ENCODE measurements at regions not wholly inside any gene's neighbourhood (a gene's known extent, or its start where the extent isn't known, plus 50 kb on each side); places are given as distances from the start of the nearest gene placed in this dataset.

DNA sequence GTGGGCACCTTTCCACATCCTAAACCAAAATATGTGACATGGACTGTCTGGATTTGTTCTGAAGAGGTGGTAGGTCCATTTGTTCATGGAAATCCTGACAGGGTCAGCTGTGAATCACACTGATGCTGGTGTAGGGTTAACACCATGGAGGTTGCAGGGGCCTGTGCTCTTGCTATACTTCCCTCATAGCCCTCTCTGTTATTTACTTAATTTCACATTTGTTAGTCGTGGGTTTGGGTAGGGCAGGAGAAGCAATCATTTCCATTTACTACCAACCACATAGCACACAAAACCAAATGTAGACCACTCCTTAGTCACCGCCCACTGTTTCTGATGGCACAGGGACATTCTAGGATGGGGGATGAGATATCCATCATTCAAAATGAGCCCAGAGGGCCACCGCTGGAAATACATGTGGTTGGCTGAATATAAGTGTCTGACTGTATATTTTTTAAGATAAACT, 61.8 kb upstream of the POU2F1 start:
- CTCF ChIA-PET (ENCODE audit: partially characterized antibody), result interaction anchor here (0.7 to 1.5 kb wide), 3 partner anchors 17 to 25 kb away, joined by 3 to 6 read pairs (median 5); no protein-coding TSS in a partner anchor
- Histone ChIP-seq H3K4me2 (ENCODE audit: insufficient read depth in 1 of 2, low read depth in 2 of 2, low read length in 2 of 2) (peak overlapping the region; percentile 35; a peak in 1 of 4 replicates), H4K8ac (ENCODE audit: extremely low read depth, insufficient read depth, low read length) (no peak overlapping the region)

More for the DNA sequence above, 61.8 kb upstream of the POU2F1 start:
- Histone ChIP-seq H4K91ac (replicated peaks; ENCODE audit: insufficient read length, low read length) (peak overlapping the region; percentile 80), H3K4me3 (ENCODE audit: extremely low read depth in 1 of 4, insufficient read depth in 2 of 4, low read depth in 3 of 4, low read length in 4 of 4) (no peak overlapping the region), H3K79me1 (ENCODE audit: low read depth, low read length) (peaks cover 2% of the 10 kb centered on the region; the same call in 1 of the 2 replicates), H3K4ac (replicated peaks; ENCODE audit: insufficient read length, low read depth, low read length) (peak overlapping the region; percentile 40), H4K20me1 (replicated peaks in 1 of 2; ENCODE audit: control insufficient read depth in 1 of 2, insufficient read depth in 2 of 2, low read length in 2 of 2) (no peaks in the 10 kb centered on the region), H2AK5ac (ENCODE audit: low read depth, low read length) (no peak overlapping the region; the same call in none of the 2 replicates), H3K56ac (replicated peaks; ENCODE audit: insufficient read length, low read depth, low read length) (no peak overlapping the region), H3K18ac (ENCODE audit: extremely low read depth, low read length) (peak overlapping the region; percentile 12), H2BK5ac (ENCODE audit: low read depth, low read length) (peak overlapping the region; percentile 86; the same call in 1 of the 2 replicates), H3K36me3 (ENCODE audit: control insufficient read depth in 2 of 4, insufficient read depth in 4 of 4, low read length in 3 of 4) (0 out of 8 replicates have a peak, but pooled peaks cover 0 to 3% (median 0%) of the 10 kb centered on the region in 4 experiments), H3K9me3 (ENCODE audit: insufficient read depth in 2 of 2, low read depth in 1 of 2, low read length in 1 of 2) (no peaks in the 10 kb centered on the region), H2BK15ac (ENCODE audit: low read length) (0 out of 2 replicates have a peak overlapping the region, but pooled peaks have one; percentile 19), H2BK120ac (replicated peaks; ENCODE audit: low read depth, low read length) (peak overlapping the region; percentile 98), H4K5ac (ENCODE audit: insufficient read length, low read depth, low read length) (no peak overlapping the region), H3K14ac (ENCODE audit: insufficient read length) (peak overlapping the region; percentile 88), H3K79me2 (ENCODE audit: control insufficient read depth in 1 of 2, insufficient read depth in 2 of 2, low read length in 2 of 2) (no peaks in the 10 kb centered on the region), H3K27ac (ENCODE audit: low read depth, low read length) (no peak overlapping the region; the same call in 1 of the 2 replicates), H2BK12ac (ENCODE audit: low read depth, low read length) (peak overlapping the region; percentile 86), H3K4me1 (replicated peaks in 1 of 4; ENCODE audit: control insufficient read depth in 3 of 4, insufficient read depth in 4 of 4, low read length in 3 of 4) (peaks cover 16 to 33% (median 22%) of the 10 kb centered on the region in 4 experiments), H2AFZ (ENCODE audit: low read length) (no peak overlapping the region), H3K9ac (replicated peaks in 1 of 4; ENCODE audit: extremely low read depth in 1 of 4, low read depth in 3 of 4, low read length in 3 of 4) (no peak overlapping the region), H3K23ac (ENCODE audit: insufficient read length) (no peak overlapping the region), H2BK20ac (ENCODE audit: low read length) (peak overlapping the region; percentile 38; the same call in 1 of the 2 replicates), H3K27me3 (replicated peaks in 1 of 4; ENCODE audit: control insufficient read depth in 3 of 4, extremely low read depth in 1 of 4, insufficient read depth in 3 of 4, low read length in 3 of 4) (no peaks in the 10 kb centered on the region), H3K23me2 (ENCODE audit: low read depth, low read length) (peaks cover 3% of the 10 kb centered on the region; the same call in 1 of the 2 replicates)
- FAIRE-seq (no peak), DNase-seq (ENCODE audit: low read depth in 1 of 2, low spot score in 2 of 2) (no peak)
- 89% methylated on average over 3 of the region's 3 CpGs; no CpG with 5 or more reads in 1 of the 2 experiments for WGBS, 2 experiments (ENCODE audit: extremely low coverage in 1 of 2, insufficient coverage in 1 of 2, insufficient read length in 1 of 2, insufficient replicate concordance in 2 of 2, low coverage in 1 of 2, low lambda C conversion rate in 2 of 2, missing lambda C conversion rate in 1 of 2)
- POLR2A ChIA-PET (ENCODE audit: partially characterized antibody), result interaction anchor here (1.9 kb wide), 1 partner anchor 61 kb away, joined by 8 read pairs; the partner anchor contains the start of gene POU2F1
- TF ChIP-seq KDM5A (IDR thresholded peaks at IDR 0.05; ENCODE audit: low read length), result no peak
- TF ChIP-seq SIX5 (IDR thresholded peaks at IDR 0.05; ENCODE audit: low read depth, low read length), result no peak
- TF ChIP-seq BCL11A (IDR thresholded peaks at IDR 0.05; ENCODE audit: low read depth in 2 of 2, low read length in 2 of 2), result no peak

Measured in H1 (cell line).